Coronary artery (tissue), 2 donors: ENCODE measurements at regions not wholly inside any gene's neighbourhood (a gene's known extent, or its start where the extent isn't known, plus 50 kb on each side); places are given as distances from the start of the nearest gene placed in this dataset.
"Not testable (repeated sequence)": the region's sequence is repeated elsewhere in the genome, so short reads cannot be mapped to it uniquely, and the experiment has no call there.

Experiments used
- DNase-seq: peaks from one replicate; pipeline ENCODE4 v3.0.0-alpha.2; 2017; ENCODE audit warnings: low spot score
- H3K27ac ChIP-seq, 2 donors: fragments of 200-600 bp; sonication (generic); one replicate each; pipeline ENCODE4 v1.5.1; 2016 to 2019
- H3K4me3 ChIP-seq: fragments of 200-600 bp; sonication (generic); 2 replicates; pipeline ENCODE4 v1.5.1; 2016; ENCODE audit warnings: mild to moderate bottlenecking, moderate library complexity
- TF ChIP-seq, protein P1 (sequence below): fragments of 200-600 bp; sonication (generic); IDR thresholded peaks from one replicate; pipeline ENCODE4 v1.5.1; 2019; ENCODE audit warnings: antibody characterized with exemption

DNA sequence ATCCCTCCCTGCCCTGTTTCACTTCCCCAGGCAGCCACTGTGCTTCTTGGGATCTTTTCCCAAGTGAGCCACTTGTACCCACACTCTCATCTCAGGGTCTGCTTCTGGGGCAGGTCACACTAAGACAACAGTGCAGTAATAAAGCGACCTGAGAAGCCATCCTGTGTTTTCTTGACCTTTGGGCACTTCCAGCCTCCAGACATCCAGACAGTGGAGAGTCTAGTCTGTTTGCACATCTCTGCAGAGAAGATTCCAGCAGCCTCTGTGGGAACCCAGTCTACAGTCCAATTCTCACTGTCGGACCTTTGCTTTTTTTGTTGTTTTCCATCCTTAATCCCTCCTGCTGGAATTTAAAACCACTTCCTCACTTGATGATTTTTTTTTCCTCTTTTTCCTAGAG is 50.3 kb upstream of the ATP6AP2 start:
- TF ChIP-seq, protein P1, sequence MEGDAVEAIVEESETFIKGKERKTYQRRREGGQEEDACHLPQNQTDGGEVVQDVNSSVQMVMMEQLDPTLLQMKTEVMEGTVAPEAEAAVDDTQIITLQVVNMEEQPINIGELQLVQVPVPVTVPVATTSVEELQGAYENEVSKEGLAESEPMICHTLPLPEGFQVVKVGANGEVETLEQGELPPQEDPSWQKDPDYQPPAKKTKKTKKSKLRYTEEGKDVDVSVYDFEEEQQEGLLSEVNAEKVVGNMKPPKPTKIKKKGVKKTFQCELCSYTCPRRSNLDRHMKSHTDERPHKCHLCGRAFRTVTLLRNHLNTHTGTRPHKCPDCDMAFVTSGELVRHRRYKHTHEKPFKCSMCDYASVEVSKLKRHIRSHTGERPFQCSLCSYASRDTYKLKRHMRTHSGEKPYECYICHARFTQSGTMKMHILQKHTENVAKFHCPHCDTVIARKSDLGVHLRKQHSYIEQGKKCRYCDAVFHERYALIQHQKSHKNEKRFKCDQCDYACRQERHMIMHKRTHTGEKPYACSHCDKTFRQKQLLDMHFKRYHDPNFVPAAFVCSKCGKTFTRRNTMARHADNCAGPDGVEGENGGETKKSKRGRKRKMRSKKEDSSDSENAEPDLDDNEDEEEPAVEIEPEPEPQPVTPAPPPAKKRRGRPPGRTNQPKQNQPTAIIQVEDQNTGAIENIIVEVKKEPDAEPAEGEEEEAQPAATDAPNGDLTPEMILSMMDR = no peak
- H3K27ac ChIP-seq = no peak overlapping the region
- no peak overlapping the region for H3K4me3 ChIP-seq
- DNase-seq = no peak

DNA sequence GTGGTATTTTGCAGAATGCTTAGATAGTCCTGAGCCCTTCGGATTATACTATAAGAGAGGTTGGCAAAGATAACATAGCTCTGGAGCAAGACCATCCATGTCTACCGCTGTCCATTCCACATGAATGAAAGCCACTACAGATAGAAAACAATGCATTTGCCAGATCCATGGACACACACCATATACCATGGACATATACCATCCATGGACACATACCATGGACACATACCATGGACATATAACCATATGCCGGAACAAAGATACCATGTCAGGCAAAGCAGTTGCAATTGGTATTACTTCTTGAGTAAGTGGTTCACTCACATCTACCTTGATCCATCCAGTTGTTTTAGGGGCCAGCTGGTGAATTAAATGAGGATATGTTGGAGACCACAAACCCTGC is 53.2 kb upstream of the ATP6AP2 start:
- Histone ChIP-seq H3K4me3 (no peak overlapping the region), H3K27ac (no peak overlapping the region)
- DNase-seq = no peak
- TF ChIP-seq, protein P1 = no peak

GRCh38 chrX:40526412-40526811 is 54.4 kb upstream of the ATP6AP2 start:
- DNase-seq = no peak
- no peak overlapping the region for H3K4me3 ChIP-seq
- no peak overlapping the region for H3K27ac ChIP-seq
- TF ChIP-seq, protein P1 = no peak

- not testable (repeated sequence) for H3K27ac ChIP-seq, DNase-seq, H3K4me3 ChIP-seq
These were observed 54.9 kb upstream of the ATP6AP2 start for GRCh38 chrX:40525901-40526300.

GRCh38 chrX:40524423-40524822 is 56.3 kb upstream of the ATP6AP2 start:
- no peak for DNase-seq
- TF ChIP-seq, protein P1 = no peak

DNA sequence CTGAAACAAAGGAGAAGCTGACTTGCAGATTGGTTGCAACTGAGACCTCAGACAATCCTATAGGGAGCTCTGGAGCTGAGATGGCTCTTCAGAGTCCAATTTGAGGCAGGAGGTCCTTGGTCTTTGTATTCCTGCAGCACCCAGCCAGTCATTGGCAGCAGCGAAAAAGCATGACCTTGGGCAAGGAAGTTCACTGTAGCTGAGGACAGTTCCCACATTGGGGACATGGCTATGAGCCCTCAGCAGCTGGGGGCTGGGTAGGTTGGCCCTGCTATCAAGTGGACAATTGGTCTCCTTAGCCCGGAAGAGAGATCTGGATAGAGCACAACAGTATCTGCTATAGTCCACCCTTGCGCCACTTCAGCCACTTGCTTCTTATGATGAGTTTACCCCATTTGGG is 56.9 kb upstream of the ATP6AP2 start:
- no peak overlapping the region for H3K4me3 ChIP-seq
- TF ChIP-seq, protein P1 = no peak
- H3K27ac ChIP-seq = no peak overlapping the region
- DNase-seq = no peak

More at GRCh38 chrX:40524423-40524822, 56.3 kb upstream of the ATP6AP2 start:
- Histone ChIP-seq H3K4me3 (no peak overlapping the region), H3K27ac (no peak overlapping the region)

DNA sequence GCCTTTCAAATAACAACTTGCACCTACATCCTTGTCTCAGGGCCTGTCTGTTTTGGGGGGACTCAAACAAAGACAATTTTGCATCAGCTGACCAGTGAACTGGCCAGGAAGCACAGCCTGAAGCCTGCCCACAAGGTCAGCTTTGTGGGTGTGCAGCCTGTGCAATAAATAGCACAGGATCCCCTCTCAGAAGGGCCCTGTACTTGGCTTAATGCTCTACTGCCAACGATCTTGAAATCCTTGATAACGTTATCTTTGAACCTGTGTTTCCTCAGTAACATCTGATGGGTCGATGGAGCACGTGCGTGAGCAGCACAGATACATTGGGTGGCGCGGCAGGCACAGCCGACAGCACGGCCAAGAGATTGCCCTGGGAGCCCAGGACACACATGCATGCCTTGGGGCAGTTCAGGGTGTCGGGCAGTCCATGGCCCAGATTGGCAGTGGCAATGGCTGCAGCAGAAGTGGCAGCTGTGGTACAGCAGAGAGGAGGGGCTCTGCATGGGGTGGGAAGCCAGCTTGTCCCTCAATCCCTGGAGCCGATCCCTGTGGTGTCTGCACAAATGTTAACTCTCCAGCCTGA is 58.8 kb upstream of the ATP6AP2 start:
- DNase-seq = no peak
- Histone ChIP-seq H3K27ac (no peak overlapping the region), H3K4me3 (no peak overlapping the region)
- TF ChIP-seq, protein P1 = no peak
